A549 (cell line): ENCODE measurements at regions not wholly inside any gene's neighbourhood (a gene's known extent, or its start where the extent isn't known, plus 50 kb on each side); places are given as distances from the start of the nearest gene placed in this dataset.

ENCODE experiments used
- ATAC-seq, 2 experiments: fragments of 200-7000 bp in 1 of 2; fragments of >200 bp in 1 of 2; cut with Nextera tagmentation in 1 of 2; cut with Tn5 transposase in 1 of 2; 3 replicates each; pipeline versions ENCODE4 v1.8.0 to v1.9.1; 2018 to 2020; ENCODE audit warnings: mild to moderate bottlenecking in 1 of 2, moderate library complexity in 1 of 2
- CTCF ChIA-PET: fragments of 300-600 bp; sonication (Branson Sonifier 250); formaldehyde crosslinking; extraction: SDS; loops from one replicate; lab custom pipeline; 2021; ENCODE audit warnings: antibody characterized with exemption, inconsistent platforms; lab: Yijun Ruan, JAX
- POLR2A ChIA-PET: fragments of 350-600 bp; formaldehyde crosslinking; extraction: SDS; loops from one replicate; lab custom pipeline; 2021; ENCODE audit warnings: antibody characterized with exemption, inconsistent platforms; lab: Yijun Ruan, JAX
- DNase-seq, 2 experiments: peaks; one replicate each; pipeline versions ENCODE4 v3.0.0 to v3.0.0-alpha.2; 2011 to 2016; ENCODE audit warnings: low read depth in 1 of 2, low spot score in 1 of 2
- FAIRE-seq: peaks from 2 replicates; lab custom pipeline; 2011; peaks lifted over from hg19 to GRCh38; lab: Jason Lieb, UNC
- H3K27ac ChIP-seq, 2 experiments: fragments of >200 bp; sonication (Bioruptor Twin); formaldehyde crosslinking; 3 replicates each; pipeline ENCODE4 v1.5.1; 2016 to 2017
- H3K4me1 ChIP-seq: fragments of >200 bp; sonication (Bioruptor Twin); formaldehyde crosslinking; 3 replicates; pipeline ENCODE4 v1.6.1; 2016
- H3K4me2 ChIP-seq: fragments of >200 bp; sonication (Bioruptor Twin); formaldehyde crosslinking; 3 replicates; pipeline ENCODE4 v1.6.1; 2016
- H3K4me3 ChIP-seq: fragments of >200 bp; sonication (Bioruptor Twin); formaldehyde crosslinking; 3 replicates; pipeline ENCODE4 v1.5.1; 2016
- H3K9me3 ChIP-seq: fragments of >200 bp; sonication (Bioruptor Twin); formaldehyde crosslinking; 3 replicates; pipeline ENCODE4 v1.6.1; 2016
- CHD4 ChIP-seq: fragments of 200-600 bp; sonication (generic); IDR thresholded peaks from 2 replicates; pipeline ENCODE4 v1.6.1; 2016; ENCODE audit warnings: antibody characterized with exemption, mild to moderate bottlenecking, borderline replicate concordance
- EHF ChIP-seq: fragments of 250-450 bp; sonication (Bioruptor Pico); IDR thresholded peaks from 2 replicates; pipeline ENCODE4 v1.5.0; 2020; ENCODE audit warnings: mild to moderate bottlenecking
- FOSL2 ChIP-seq, 2 experiments: fragments of 450-650 bp in 1 of 2; fragments of >200 bp in 1 of 2; sonication (Bioruptor Twin) in 1 of 2; formaldehyde crosslinking; IDR thresholded peaks; 2 replicates each; pipeline versions ENCODE4 v1.5.0 to v1.6.1; 2016 to 2020; ENCODE audit warnings: mild to moderate bottlenecking in 1 of 2, moderate library complexity in 1 of 2
- GATA3 ChIP-seq: IDR thresholded peaks from 2 replicates; pipeline ENCODE4 v1.6.1; 2012; ENCODE audit warnings: borderline replicate concordance
- HOXA7 ChIP-seq: fragments of 250-450 bp; sonication (Bioruptor Pico); IDR thresholded peaks from 2 replicates; pipeline ENCODE4 v1.5.0; 2020; ENCODE audit warnings: mild to moderate bottlenecking, moderate library complexity
- HOXB13 ChIP-seq: fragments of 250-450 bp; sonication (Bioruptor Pico); IDR thresholded peaks from 2 replicates; pipeline ENCODE4 v1.5.0; 2020; ENCODE audit warnings: low read depth, mild to moderate bottlenecking, moderate library complexity
- JUNB ChIP-seq: fragments of >200 bp; sonication (Bioruptor Twin); formaldehyde crosslinking; IDR thresholded peaks from 2 replicates; pipeline ENCODE4 v1.6.1; 2016
- KDM1A ChIP-seq: fragments of 200-600 bp; sonication (generic); IDR thresholded peaks from 2 replicates; pipeline ENCODE4 v1.6.1; 2016; ENCODE audit warnings: low read depth, mild to moderate bottlenecking
- MAFK ChIP-seq: fragments of 450-650 bp; IDR thresholded peaks from 2 replicates; pipeline ENCODE4 v1.6.1; 2014; ENCODE audit not compliant: partially characterized antibody
- MAZ ChIP-seq: fragments of 150-350 bp; IDR thresholded peaks from 2 replicates; pipeline ENCODE4 v1.6.1; 2014; ENCODE audit warnings: antibody characterized with exemption, low read depth, low read length, borderline replicate concordance
- NR3C1 ChIP-seq: fragments of >200 bp; sonication (Bioruptor Twin); formaldehyde crosslinking; IDR thresholded peaks from 3 replicates; pipeline ENCODE4 v1.6.1; 2017
- PHF8 ChIP-seq: fragments of 200-600 bp; sonication (generic); IDR thresholded peaks from 2 replicates; pipeline ENCODE4 v1.6.1; 2016; ENCODE audit warnings: low read depth, mild to moderate bottlenecking, antibody characterized with exemption, moderate library complexity, borderline replicate concordance
- POLR2A ChIP-seq: IDR thresholded peaks from 2 replicates; pipeline ENCODE4 v1.6.1; 2012; ENCODE audit warnings: mild to moderate bottlenecking, low read length
- POLR2AphosphoS2 ChIP-seq: conservative IDR thresholded peaks from 2 replicates; pipeline ENCODE4 v1.6.1; 2012; ENCODE audit warnings: low read length, improper control_type of control experiment, inconsistent platforms
- RAD21 ChIP-seq, 2 experiments: fragments of >200 bp in 1 of 2; sonication (Bioruptor Twin) in 1 of 2; formaldehyde crosslinking in 1 of 2; IDR thresholded peaks in 1 of 2; conservative IDR thresholded peaks in 1 of 2; 2 replicates in 1 of 2; 3 replicates in 1 of 2; pipeline ENCODE4 v1.6.1; 2012 to 2018; ENCODE audit warnings: inconsistent platforms in 1 of 2
- RARB ChIP-seq: fragments of 250-450 bp; sonication (Bioruptor Pico); IDR thresholded peaks from 2 replicates; pipeline ENCODE4 v1.8.0; 2021; ENCODE audit warnings: mild to moderate bottlenecking, moderate library complexity
- RCOR1 ChIP-seq: fragments of 150-350 bp; IDR thresholded peaks from 2 replicates; pipeline ENCODE4 v1.6.1; 2014; ENCODE audit warnings: antibody characterized with exemption, low read length, low read depth
- RFX5 ChIP-seq: fragments of 450-650 bp; IDR thresholded peaks from 2 replicates; pipeline ENCODE4 v1.7.1; 2014; ENCODE audit warnings: antibody characterized with exemption, mild to moderate bottlenecking, moderate library complexity
- SMC3 ChIP-seq: fragments of >200 bp; sonication (Bioruptor Twin); formaldehyde crosslinking; IDR thresholded peaks from 3 replicates; pipeline ENCODE4 v1.6.1; 2018; ENCODE audit warnings: inconsistent platforms
- SREBF2 ChIP-seq: fragments of 450-650 bp; IDR thresholded peaks from 2 replicates; pipeline ENCODE4 v1.6.1; 2014; ENCODE audit warnings: mild to moderate bottlenecking, moderate library complexity
- TFCP2L1 ChIP-seq: fragments of 250-450 bp; sonication (Bioruptor Pico); IDR thresholded peaks from 2 replicates; pipeline ENCODE4 v1.5.0; 2021; ENCODE audit warnings: mild to moderate bottlenecking
- ZSCAN20 ChIP-seq: fragments of 250-450 bp; sonication (Bioruptor Pico); IDR thresholded peaks from 2 replicates; pipeline ENCODE4 v1.8.0; 2022; ENCODE audit warnings: mild to moderate bottlenecking, moderate library complexity
- WGBS: methylation state at CpG from one replicate; pipeline ENCODE4 v1.1.6; 2017; ENCODE audit errors: missing lambda C conversion rate; 5-methylcytosine and 5-hydroxymethylcytosine counted together
- TF ChIP-seq, protein P1 (sequence below): fragments of >200 bp; sonication (Bioruptor Twin); formaldehyde crosslinking; IDR thresholded peaks from 3 replicates; pipeline ENCODE4 v1.5.1; 2016
- TF ChIP-seq, protein P2 (sequence below): fragments of 250-450 bp; sonication (Bioruptor Pico); IDR thresholded peaks from 2 replicates; pipeline ENCODE4 v1.5.0; 2021; ENCODE audit warnings: mild to moderate bottlenecking, moderate library complexity, borderline replicate concordance
- TF ChIP-seq, protein P3 (sequence below): fragments of 150-350 bp; IDR thresholded peaks from 2 replicates; pipeline ENCODE4 v1.6.1; 2014; ENCODE audit warnings: low read depth, mild to moderate bottlenecking, low read length
- TF ChIP-seq, protein P4 (sequence below): fragments of >200 bp; sonication (Bioruptor Twin); formaldehyde crosslinking; IDR thresholded peaks from 3 replicates; pipeline ENCODE4 v1.6.1; 2016

DNA sequence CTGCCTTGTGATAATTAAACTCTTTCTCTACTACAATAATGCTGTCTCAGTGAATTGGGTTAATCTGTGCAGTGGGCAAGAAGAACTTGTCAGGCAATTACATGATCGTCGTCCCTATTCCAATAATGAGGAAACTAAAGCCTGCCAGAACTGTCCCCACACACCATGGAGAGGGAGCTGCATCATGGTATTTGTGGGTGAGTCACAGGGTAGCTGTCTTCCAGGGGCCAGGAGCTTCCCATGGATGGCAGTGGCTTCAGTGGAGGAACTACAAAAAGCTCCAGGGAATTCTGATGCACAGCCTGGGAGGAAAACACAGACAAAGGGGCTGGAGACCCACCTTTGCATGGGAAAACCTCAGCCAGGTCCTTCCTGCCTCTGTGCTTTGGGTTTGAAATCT, 83.3 kb upstream of the C16orf82 start:
- TF ChIP-seq POLR2AphosphoS2 (no peak), SMC3 (no peak), RCOR1 (no peak), PHF8 (no peak), RARB (no peak), RFX5 (no peak), CHD4 (no peak), FOSL2 (IDR thresholded peaks at IDR 0.05) (no peak), FOSL2 (CRISPR knock-in tag; IDR thresholded peaks at IDR 0.05) (no peak), KDM1A (no peak), RAD21 (conservative IDR thresholded peaks at IDR 0.05 in 1 of 2, IDR thresholded peaks at IDR 0.05 in 1 of 2) (no peak)
- TF ChIP-seq, protein P1, sequence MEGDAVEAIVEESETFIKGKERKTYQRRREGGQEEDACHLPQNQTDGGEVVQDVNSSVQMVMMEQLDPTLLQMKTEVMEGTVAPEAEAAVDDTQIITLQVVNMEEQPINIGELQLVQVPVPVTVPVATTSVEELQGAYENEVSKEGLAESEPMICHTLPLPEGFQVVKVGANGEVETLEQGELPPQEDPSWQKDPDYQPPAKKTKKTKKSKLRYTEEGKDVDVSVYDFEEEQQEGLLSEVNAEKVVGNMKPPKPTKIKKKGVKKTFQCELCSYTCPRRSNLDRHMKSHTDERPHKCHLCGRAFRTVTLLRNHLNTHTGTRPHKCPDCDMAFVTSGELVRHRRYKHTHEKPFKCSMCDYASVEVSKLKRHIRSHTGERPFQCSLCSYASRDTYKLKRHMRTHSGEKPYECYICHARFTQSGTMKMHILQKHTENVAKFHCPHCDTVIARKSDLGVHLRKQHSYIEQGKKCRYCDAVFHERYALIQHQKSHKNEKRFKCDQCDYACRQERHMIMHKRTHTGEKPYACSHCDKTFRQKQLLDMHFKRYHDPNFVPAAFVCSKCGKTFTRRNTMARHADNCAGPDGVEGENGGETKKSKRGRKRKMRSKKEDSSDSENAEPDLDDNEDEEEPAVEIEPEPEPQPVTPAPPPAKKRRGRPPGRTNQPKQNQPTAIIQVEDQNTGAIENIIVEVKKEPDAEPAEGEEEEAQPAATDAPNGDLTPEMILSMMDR = no peak
- DNase-seq = no peak
- ATAC-seq = no peak
- WGBS = 21% methylated on average over 2 of the region's 2 CpGs
- Histone ChIP-seq H3K4me2 (no peak overlapping the region), H3K9me3 (no peaks in the 10 kb centered on the region), H3K4me1 (no peaks in the 10 kb centered on the region), H3K4me3 (no peak overlapping the region), H3K27ac (no peak overlapping the region)
- FAIRE-seq = no peak
- ChIA-PET POLR2A (no interaction called here), CTCF (no interaction called here)

DNA sequence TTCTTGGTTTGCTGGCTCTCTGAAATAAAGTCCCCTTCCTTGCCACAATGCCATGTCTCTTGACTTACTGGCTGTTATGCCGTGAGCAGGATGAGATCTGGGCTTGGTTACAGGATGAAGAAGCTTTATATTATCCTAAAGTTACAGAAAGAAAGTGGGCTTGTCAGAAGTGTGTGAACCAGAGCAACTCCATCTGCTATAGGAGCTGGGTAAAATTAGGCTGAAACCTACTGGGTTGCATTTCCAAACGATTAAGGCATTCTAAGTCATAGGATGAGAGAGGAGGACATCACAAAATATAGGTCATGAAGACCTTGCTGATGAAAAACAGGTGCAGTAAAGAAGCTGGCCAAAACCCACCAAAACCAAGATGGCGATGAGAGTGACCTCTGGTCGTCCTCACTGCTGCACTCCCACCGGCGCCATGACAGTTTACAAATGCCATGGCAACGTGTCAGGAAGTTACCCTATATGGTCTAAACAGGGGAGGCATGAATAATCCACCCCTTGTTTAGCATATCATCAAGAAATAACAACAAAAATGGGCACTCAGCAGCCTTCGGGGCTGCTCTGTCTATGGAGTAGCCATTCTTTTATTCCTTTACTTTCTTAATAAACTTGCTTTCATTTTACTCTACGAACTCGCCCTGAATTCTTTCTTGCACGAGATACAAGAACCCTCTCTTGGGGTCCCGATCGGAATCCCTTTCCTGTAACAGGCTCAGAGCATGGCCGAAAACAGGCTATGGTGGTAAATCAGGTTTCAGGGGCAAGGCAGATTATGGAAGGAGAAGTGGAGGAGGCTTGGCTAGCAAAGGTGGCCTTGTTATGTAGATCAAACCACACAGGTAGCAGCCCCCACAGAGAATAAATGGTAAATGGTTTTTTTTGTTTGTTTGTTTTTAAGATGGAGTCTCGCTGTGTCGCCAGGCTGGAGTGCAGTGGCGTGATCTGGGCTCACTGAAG, 81.3 kb upstream of the C16orf82 start:
- WGBS = 17% methylated on average over 17 of the region's 17 CpGs
- no peak for ATAC-seq

DNA sequence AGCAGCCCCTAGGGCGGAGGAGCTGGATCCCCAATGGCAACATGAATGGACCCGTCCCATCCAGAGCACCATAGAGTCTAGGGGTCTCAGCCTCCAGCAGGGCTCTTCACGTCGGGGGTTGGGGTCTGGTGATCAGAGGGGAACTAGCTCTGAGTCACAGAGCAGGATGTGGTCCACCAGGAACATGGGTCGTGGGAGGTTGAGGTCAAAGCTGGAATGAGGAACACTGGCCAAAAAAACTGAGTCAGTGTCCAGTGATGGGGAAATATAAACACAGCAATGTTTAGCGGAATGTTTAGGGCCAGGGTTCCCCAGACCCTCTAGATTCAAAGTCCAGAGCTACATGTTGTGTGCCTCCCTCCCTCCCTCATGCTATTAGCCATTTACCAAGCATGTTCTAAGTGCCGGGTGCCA, 79.1 kb upstream of the C16orf82 start:
- ATAC-seq (no peak), DNase-seq (no peak), FAIRE-seq (no peak)
- ChIA-PET CTCF (interaction anchor here (0.6 kb wide), 1 partner anchor 1890 kb away, joined by 3 read pairs; no protein-coding TSS in a partner anchor), POLR2A (no interaction called here)
- TF ChIP-seq, protein P2, sequence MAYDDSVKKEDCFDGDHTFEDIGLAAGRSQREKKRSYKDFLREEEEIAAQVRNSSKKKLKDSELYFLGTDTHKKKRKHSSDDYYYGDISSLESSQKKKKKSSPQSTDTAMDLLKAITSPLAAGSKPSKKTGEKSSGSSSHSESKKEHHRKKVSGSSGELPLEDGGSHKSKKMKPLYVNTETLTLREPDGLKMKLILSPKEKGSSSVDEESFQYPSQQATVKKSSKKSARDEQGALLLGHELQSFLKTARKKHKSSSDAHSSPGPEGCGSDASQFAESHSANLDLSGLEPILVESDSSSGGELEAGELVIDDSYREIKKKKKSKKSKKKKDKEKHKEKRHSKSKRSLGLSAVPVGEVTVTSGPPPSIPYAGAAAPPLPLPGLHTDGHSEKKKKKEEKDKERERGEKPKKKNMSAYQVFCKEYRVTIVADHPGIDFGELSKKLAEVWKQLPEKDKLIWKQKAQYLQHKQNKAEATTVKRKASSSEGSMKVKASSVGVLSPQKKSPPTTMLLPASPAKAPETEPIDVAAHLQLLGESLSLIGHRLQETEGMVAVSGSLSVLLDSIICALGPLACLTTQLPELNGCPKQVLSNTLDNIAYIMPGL (CRISPR knock-in tag) = no peak
- TF ChIP-seq EHF (CRISPR knock-in tag) (no peak), GATA3 (no peak), POLR2A (no peak), NR3C1 (no peak), CHD4 (no peak), TFCP2L1 (no peak), SMC3 (no peak), KDM1A (no peak), SREBF2 (no peak), JUNB (no peak), MAFK (no peak), MAZ (no peak), HOXB13 (CRISPR knock-in tag) (no peak)
- TF ChIP-seq, protein P3, sequence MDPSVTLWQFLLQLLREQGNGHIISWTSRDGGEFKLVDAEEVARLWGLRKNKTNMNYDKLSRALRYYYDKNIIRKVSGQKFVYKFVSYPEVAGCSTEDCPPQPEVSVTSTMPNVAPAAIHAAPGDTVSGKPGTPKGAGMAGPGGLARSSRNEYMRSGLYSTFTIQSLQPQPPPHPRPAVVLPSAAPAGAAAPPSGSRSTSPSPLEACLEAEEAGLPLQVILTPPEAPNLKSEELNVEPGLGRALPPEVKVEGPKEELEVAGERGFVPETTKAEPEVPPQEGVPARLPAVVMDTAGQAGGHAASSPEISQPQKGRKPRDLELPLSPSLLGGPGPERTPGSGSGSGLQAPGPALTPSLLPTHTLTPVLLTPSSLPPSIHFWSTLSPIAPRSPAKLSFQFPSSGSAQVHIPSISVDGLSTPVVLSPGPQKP = no peak
- TF ChIP-seq, protein P4, sequence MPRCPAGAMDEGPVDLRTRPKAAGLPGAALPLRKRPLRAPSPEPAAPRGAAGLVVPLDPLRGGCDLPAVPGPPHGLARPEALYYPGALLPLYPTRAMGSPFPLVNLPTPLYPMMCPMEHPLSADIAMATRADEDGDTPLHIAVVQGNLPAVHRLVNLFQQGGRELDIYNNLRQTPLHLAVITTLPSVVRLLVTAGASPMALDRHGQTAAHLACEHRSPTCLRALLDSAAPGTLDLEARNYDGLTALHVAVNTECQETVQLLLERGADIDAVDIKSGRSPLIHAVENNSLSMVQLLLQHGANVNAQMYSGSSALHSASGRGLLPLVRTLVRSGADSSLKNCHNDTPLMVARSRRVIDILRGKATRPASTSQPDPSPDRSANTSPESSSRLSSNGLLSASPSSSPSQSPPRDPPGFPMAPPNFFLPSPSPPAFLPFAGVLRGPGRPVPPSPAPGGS = no peak
- WGBS = 6% methylated on average over 7 of the region's 7 CpGs
- no peak overlapping the region for H3K4me2 ChIP-seq
- no peak overlapping the region for H3K4me3 ChIP-seq
- H3K9me3 ChIP-seq = no peaks in the 10 kb centered on the region
- no peak overlapping the region for H3K27ac ChIP-seq
- no peaks in the 10 kb centered on the region for H3K4me1 ChIP-seq

More for the DNA sequence above, 81.3 kb upstream of the C16orf82 start:
- H3K4me2 ChIP-seq = 0 out of 3 replicates have a peak overlapping the region, but pooled peaks have one; percentile 19
- no peak overlapping the region for H3K4me3 ChIP-seq
- CTCF ChIA-PET = no interaction called here
- H3K27ac ChIP-seq = no peak overlapping the region
- no peaks in the 10 kb centered on the region for H3K9me3 ChIP-seq
- no peak for TF ChIP-seq RARB
- TF ChIP-seq ZSCAN20 (CRISPR knock-in tag) = no peak
- TF ChIP-seq HOXA7 (CRISPR knock-in tag) = no peak
- TF ChIP-seq, all 56 proteins: peak for 0
- DNase-seq = no peak
- POLR2A ChIA-PET = no interaction called here
- no peak for FAIRE-seq
- no peaks in the 10 kb centered on the region for H3K4me1 ChIP-seq
